AG20443 (cell line): ENCODE measurements at regions not wholly inside any gene's neighbourhood (a gene's known extent, or its start where the extent isn't known, plus 50 kb on each side); places are given as distances from the start of the nearest gene placed in this dataset.

Experiments used
- DNase-seq: peaks from one replicate; pipeline ENCODE4 v3.0.0; 2012; ENCODE audit warnings: low spot score, mixed read lengths

GRCh38 chr14:101120641-101121507 is 217.4 kb upstream of the RTL1 start:
- no peak for DNase-seq

- DNase-seq: no peak
Measured at GRCh38 chr14:101121508-101122139, 218.1 kb upstream of the RTL1 start.

GRCh38 chr14:101122237-101123141 is 219.0 kb upstream of the RTL1 start:
- DNase-seq: no peak

- no peak for DNase-seq
Measured at GRCh38 chr14:101123618-101124510, 220.3 kb upstream of the RTL1 start.

GRCh38 chr14:101124815-101125214 is 221.3 kb upstream of the RTL1 start:
- DNase-seq: no peak

- no peak for DNase-seq
Measured at GRCh38 chr14:101125313-101125712, 221.8 kb upstream of the RTL1 start.

GRCh38 chr14:101125719-101126651 is 222.5 kb upstream of the RTL1 start:
- DNase-seq: no peak

- DNase-seq: no peak
Measured at GRCh38 chr14:101126731-101127130, 223.2 kb upstream of the RTL1 start.

- DNase-seq: no peak
Measured at GRCh38 chr14:101127224-101127623, 223.7 kb upstream of the RTL1 start.

GRCh38 chr14:101128478-101129321 is 225.2 kb upstream of the RTL1 start:
- DNase-seq: no peak

- DNase-seq: no peak
Measured at GRCh38 chr14:101129521-101130167, 226.1 kb upstream of the RTL1 start.

GRCh38 chr14:101130861-101131260 is 227.3 kb upstream of the RTL1 start:
- no peak for DNase-seq

GRCh38 chr14:101131451-101131916 is 228.0 kb upstream of the RTL1 start:
- DNase-seq: no peak

GRCh38 chr14:101132051-101132571 is 228.6 kb upstream of the RTL1 start:
- DNase-seq: no peak

GRCh38 chr14:101132588-101132987 is 229.1 kb upstream of the RTL1 start:
- no peak for DNase-seq

- no peak for DNase-seq
Measured at GRCh38 chr14:101133068-101133467, 229.5 kb upstream of the RTL1 start.

GRCh38 chr14:101134161-101134631 is 230.7 kb upstream of the RTL1 start:
- no peak for DNase-seq

- no peak for DNase-seq
Measured at GRCh38 chr14:101134851-101135433, 231.4 kb upstream of the RTL1 start.
